ENCODE measurements at regions not wholly inside any gene's neighbourhood (a gene's known extent, or its start where the extent isn't known, plus 50 kb on each side); places are given as distances from the start of the nearest gene placed in this dataset.

DNA sequence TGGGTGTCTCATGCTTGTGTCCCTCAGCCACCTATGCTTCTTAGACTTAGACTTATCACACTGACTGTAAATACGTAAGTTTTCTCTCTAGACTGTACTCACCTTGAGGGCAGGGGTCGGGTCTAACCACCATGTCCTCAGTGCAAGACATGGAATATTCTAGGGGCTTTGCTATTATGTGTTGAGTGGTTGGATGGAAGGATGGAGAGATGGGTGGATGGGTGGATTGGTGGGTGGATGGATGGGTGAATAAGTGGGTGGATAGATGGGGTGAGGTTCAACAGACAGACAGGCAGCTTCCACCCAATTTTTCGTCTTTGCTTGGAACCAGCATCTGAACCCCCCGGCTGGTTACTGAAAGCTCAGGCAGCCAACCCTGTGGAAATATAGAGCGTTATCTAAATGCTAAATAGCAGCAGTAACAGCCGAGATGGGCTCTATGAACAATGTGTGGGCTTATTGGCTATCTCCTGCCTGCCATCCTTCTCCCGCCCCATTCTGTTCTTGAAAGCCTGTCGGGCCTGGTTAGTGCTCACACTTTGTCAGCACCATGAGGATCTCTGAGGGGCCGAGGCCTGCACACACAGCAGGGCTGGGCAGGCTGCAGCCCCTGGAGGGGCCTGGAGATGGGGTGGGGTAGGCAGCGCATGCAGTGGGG, 130.7 kb downstream of the ACTL8 start:
- no peak overlapping the region for H3K4me3 ChIP-seq (ENCODE audit: low read depth, low read length)
- TF ChIP-seq, protein P1, sequence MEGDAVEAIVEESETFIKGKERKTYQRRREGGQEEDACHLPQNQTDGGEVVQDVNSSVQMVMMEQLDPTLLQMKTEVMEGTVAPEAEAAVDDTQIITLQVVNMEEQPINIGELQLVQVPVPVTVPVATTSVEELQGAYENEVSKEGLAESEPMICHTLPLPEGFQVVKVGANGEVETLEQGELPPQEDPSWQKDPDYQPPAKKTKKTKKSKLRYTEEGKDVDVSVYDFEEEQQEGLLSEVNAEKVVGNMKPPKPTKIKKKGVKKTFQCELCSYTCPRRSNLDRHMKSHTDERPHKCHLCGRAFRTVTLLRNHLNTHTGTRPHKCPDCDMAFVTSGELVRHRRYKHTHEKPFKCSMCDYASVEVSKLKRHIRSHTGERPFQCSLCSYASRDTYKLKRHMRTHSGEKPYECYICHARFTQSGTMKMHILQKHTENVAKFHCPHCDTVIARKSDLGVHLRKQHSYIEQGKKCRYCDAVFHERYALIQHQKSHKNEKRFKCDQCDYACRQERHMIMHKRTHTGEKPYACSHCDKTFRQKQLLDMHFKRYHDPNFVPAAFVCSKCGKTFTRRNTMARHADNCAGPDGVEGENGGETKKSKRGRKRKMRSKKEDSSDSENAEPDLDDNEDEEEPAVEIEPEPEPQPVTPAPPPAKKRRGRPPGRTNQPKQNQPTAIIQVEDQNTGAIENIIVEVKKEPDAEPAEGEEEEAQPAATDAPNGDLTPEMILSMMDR (IDR thresholded peaks at IDR 0.05; ENCODE audit: control insufficient read depth, extremely low read depth, insufficient read depth), result no peak
- DNase-seq (ENCODE audit: low read depth), result no peak

DNA sequence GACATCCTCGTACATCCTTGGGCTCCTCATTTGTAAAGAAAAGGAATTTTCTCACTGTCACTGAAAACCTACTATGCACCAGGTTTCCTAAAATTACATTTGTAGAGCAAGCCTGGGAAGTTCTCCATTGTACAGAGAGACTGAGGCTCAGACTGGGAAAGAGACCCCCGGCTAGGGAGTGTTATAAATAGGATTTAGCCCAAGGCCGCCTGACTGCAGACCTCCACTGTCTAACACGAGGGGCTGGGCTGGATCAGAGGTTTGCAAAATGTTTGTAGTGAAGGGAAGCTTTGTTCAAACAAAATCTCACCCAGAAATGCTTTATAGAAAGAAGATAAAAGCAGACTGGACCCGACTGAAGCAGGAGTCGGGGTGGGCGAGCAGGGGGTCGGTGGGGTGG, 131.3 kb downstream of the ACTL8 start:
- TF ChIP-seq, protein P1 (IDR thresholded peaks at IDR 0.05; ENCODE audit: control insufficient read depth, extremely low read depth, insufficient read depth), result no peak
- no peak overlapping the region for H3K4me3 ChIP-seq (ENCODE audit: low read depth, low read length)

DNA sequence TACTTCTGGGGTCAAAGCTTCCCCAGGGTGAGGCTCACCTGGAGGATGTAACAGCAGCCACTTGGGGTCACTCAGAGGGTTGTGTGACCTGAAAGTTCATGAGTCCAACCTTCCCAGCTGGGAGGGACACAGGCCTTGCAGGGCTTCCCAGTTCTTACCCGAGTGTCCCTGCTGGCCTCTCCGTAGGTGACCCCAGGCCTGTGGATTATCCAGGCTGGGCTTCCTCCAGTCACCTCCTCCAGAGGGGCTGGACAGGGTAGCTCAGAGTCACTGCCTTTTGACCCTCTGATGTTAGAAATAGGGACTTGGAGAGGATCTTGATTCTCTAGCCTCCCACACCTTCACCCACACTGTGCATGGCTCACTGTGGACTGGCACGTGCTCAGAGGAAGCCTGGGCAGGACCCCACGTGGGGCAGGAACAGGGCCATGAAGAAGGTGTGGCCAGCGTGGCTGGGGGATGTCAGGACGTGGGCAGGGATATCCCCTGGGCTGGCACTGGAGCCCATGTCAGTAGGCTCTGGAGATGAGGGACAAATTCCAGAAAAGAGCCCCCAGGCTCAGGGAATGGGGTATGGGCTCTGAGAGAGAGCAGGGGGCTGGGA, 131.8 kb downstream of the ACTL8 start:
- no peak overlapping the region for H3K4me3 ChIP-seq (ENCODE audit: low read depth, low read length)
- TF ChIP-seq, protein P1 (IDR thresholded peaks at IDR 0.05; ENCODE audit: control insufficient read depth, extremely low read depth, insufficient read depth), result no peak
- no peak for DNase-seq (ENCODE audit: low read depth)

More for the DNA sequence above, 131.3 kb downstream of the ACTL8 start:
- no peak for DNase-seq (ENCODE audit: low read depth)

DNA sequence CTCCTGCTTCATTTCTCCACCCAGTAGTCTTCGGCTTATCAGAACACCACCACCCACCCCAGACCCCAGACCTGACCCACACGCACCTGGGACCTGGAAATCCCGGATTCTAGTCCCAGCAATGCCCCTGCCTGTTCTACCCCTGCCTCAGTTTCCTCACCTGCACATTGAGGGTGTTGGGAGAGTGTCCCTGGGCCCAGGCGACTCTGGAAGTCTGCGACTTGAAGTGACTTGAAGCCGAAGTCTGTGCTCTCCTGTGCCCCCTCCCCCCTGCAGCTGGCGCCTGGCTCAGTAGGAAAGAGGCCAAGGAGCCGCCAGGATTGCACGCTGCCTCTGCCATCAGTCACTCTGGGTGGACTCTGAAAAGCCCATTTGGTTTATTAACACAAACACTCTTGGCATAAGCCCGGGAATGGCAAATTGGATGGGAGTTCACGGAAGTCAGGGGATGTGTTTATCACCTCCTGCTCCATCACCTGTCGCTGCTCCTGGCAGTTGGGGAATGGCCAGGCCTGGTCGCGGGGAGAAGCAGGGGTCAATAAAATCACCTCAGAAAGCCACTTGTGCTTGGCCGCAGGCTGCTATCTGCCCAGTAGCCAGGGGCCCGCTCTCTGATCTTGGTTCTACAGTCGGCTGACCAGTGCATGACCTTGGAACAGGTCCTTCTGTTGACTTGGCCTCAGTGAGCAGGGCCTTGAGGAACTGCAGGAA, 132.7 kb downstream of the ACTL8 start:
- TF ChIP-seq, protein P1 (IDR thresholded peaks at IDR 0.05; ENCODE audit: control insufficient read depth, extremely low read depth, insufficient read depth), result no peak
- no peak overlapping the region for H3K4me3 ChIP-seq (ENCODE audit: low read depth, low read length)
- no peak for DNase-seq (ENCODE audit: low read depth)

DNA sequence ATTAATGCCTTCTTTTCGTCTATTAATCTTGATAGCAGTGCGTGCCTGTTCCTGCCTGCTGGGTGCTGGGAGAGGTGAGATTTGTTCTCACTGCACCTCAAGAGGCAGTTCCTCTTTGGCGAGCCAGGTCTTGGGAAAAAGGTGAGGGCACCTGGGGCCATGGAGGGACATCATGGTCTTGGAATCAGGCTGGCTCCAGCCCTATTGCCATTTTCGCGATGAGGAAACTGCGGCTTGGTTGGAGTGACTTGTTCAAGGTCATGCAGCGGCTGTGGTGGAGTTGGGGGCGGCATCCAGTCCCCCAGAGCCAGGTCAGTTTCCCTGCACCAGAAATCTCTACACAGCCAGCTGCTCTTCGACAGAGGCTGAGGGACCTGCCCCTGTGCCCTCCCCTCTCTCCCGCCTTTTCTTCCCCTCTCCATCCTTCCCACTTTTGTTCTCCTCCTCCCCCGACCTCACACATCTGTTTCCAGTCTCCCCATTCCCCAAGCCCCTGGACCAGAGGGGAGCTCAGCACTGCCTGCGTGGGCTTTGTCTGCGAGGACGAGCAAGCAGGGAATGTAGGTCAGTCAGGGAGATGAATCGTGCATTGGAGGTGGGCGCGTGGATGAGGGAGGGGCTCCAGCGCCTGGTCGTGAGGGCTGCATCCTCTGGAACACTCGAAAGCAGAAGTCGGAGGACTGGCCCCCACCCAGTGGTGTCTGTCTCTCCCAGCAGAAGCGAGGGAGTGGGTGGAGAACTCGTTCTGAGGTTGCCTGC, 135.1 kb downstream of the ACTL8 start:
- TF ChIP-seq, protein P1 (IDR thresholded peaks at IDR 0.05; ENCODE audit: control insufficient read depth, extremely low read depth, insufficient read depth), result no peak
- DNase-seq (ENCODE audit: low read depth), result no peak
- no peak overlapping the region for H3K4me3 ChIP-seq (ENCODE audit: low read depth, low read length)

DNA sequence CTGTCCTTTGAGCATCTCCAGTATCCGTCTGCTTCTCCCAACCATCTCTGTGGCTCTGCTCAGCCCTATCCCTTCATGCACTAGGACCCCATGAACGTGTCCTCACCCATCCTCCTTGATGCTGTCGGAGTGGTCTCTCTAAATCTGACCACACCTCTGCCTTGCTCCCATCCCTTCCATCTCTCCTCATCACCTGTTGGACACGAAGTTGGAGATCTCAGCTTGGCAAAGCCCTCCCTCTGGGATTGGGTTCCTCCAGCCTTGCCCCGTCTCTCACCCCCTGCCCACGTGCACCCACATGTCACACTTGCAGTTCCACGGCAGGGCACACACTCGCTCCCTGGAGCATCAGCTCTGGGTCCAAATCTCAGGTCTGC, 135.7 kb downstream of the ACTL8 start:
- TF ChIP-seq, protein P1 (IDR thresholded peaks at IDR 0.05; ENCODE audit: control insufficient read depth, extremely low read depth, insufficient read depth), result no peak
- H3K4me3 ChIP-seq (ENCODE audit: low read depth, low read length), result no peak overlapping the region
- no peak for DNase-seq (ENCODE audit: low read depth)
